Stomach (tissue), 4 donors: ENCODE measurements at regions not wholly inside any gene's neighbourhood (a gene's known extent, or its start where the extent isn't known, plus 50 kb on each side); places are given as distances from the start of the nearest gene placed in this dataset.

Experiments used
- EP300 ChIP-seq: sonication (generic); formaldehyde crosslinking; IDR thresholded peaks from one replicate; pipeline ENCODE4 v1.6.1; 2017; ENCODE audit warnings: antibody characterized with exemption
- TF ChIP-seq, protein P1 (sequence below), 7 experiments: fragments of 450-650 bp in 4 of 7; fragments of 200-600 bp in 3 of 7; sonication (generic) in 3 of 7; IDR thresholded peaks; one replicate each; pipeline ENCODE4 v1.5.1; 2016 to 2019; ENCODE audit warnings: antibody characterized with exemption in 7 of 7, control low read depth in 2 of 7, mild to moderate bottlenecking in 1 of 7

- TF ChIP-seq, protein P1, sequence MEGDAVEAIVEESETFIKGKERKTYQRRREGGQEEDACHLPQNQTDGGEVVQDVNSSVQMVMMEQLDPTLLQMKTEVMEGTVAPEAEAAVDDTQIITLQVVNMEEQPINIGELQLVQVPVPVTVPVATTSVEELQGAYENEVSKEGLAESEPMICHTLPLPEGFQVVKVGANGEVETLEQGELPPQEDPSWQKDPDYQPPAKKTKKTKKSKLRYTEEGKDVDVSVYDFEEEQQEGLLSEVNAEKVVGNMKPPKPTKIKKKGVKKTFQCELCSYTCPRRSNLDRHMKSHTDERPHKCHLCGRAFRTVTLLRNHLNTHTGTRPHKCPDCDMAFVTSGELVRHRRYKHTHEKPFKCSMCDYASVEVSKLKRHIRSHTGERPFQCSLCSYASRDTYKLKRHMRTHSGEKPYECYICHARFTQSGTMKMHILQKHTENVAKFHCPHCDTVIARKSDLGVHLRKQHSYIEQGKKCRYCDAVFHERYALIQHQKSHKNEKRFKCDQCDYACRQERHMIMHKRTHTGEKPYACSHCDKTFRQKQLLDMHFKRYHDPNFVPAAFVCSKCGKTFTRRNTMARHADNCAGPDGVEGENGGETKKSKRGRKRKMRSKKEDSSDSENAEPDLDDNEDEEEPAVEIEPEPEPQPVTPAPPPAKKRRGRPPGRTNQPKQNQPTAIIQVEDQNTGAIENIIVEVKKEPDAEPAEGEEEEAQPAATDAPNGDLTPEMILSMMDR (IDR thresholded peaks at IDR 0.05), result no peak
- no peak for TF ChIP-seq EP300
Observed at GRCh38 chr2:172284209-172284608, 143.2 kb upstream of the ITGA6 start.
